ENCODE measurements at regions not wholly inside any gene's neighbourhood (a gene's known extent, or its start where the extent isn't known, plus 50 kb on each side); places are given as distances from the start of the nearest gene placed in this dataset.
"Not testable (repeated sequence)": the region's sequence is repeated elsewhere in the genome, so short reads cannot be mapped to it uniquely, and the experiment has no call there.

- TF ChIP-seq FOXA1, ARNT, ZNF384 (IDR thresholded peaks at IDR 0.05): not testable (repeated sequence)
Measured at GRCh38 chrX:152587523-152587922, 50.2 kb upstream of the GABRQ start.
